ENCODE measurements at regions not wholly inside any gene's neighbourhood (a gene's known extent, or its start where the extent isn't known, plus 50 kb on each side); places are given as distances from the start of the nearest gene placed in this dataset.

GRCh38 chr3:162842549-162843216 is 1346.1 kb downstream of the OTOL1 start:
- Histone ChIP-seq H3K4me1 (ENCODE audit: control insufficient read depth in 1 of 2, low read depth in 2 of 2) (no peaks in the 10 kb centered on the region), H3K4me3 (no peak overlapping the region), H3K9me3 (no peaks in the 10 kb centered on the region), H3K27me3 (replicated peaks; ENCODE audit: insufficient read depth) (no peaks in the 10 kb centered on the region), H3K27ac (no peak overlapping the region), H3K36me3 (no peaks in the 10 kb centered on the region)
- DNase-seq (ENCODE audit: low spot score) (no peak), ATAC-seq (ENCODE audit: insufficient number of reproducible peaks, low FRiP score, low read depth) (no peak)
- TF ChIP-seq, protein P1, sequence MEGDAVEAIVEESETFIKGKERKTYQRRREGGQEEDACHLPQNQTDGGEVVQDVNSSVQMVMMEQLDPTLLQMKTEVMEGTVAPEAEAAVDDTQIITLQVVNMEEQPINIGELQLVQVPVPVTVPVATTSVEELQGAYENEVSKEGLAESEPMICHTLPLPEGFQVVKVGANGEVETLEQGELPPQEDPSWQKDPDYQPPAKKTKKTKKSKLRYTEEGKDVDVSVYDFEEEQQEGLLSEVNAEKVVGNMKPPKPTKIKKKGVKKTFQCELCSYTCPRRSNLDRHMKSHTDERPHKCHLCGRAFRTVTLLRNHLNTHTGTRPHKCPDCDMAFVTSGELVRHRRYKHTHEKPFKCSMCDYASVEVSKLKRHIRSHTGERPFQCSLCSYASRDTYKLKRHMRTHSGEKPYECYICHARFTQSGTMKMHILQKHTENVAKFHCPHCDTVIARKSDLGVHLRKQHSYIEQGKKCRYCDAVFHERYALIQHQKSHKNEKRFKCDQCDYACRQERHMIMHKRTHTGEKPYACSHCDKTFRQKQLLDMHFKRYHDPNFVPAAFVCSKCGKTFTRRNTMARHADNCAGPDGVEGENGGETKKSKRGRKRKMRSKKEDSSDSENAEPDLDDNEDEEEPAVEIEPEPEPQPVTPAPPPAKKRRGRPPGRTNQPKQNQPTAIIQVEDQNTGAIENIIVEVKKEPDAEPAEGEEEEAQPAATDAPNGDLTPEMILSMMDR (IDR thresholded peaks at IDR 0.05) = no peak

DNA sequence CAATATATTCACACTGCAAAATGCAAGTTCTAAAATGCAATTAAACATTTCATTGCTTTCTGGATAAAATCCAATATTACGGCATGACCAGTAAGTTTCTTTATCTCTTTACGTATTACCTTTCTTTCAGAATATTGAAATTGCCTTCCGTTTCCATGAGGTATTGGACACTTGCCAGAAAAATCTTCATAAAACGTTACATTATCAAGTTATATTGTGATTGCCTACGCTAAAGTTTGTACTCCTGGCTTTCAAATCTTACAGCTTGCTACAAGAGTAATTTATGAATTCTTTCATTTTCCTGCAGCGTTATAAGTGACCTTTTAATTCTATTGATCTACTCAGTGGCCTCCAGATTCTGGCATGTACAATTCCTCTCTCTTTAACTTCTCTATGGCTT is 1349.3 kb downstream of the OTOL1 start:
- no peak overlapping the region for H3K27ac ChIP-seq
- no peaks in the 10 kb centered on the region for H3K4me1 ChIP-seq (ENCODE audit: control insufficient read depth in 1 of 2, low read depth in 2 of 2)
- H3K4me3 ChIP-seq = no peak overlapping the region
- TF ChIP-seq, protein P1 (IDR thresholded peaks at IDR 0.05) = no peak
- no peaks in the 10 kb centered on the region for H3K27me3 ChIP-seq (replicated peaks; ENCODE audit: insufficient read depth)
- DNase-seq (ENCODE audit: low spot score) (no peak), ATAC-seq (ENCODE audit: insufficient number of reproducible peaks, low FRiP score, low read depth) (no peak)
- H3K36me3 ChIP-seq = no peaks in the 10 kb centered on the region
- H3K9me3 ChIP-seq = no peaks in the 10 kb centered on the region

DNA sequence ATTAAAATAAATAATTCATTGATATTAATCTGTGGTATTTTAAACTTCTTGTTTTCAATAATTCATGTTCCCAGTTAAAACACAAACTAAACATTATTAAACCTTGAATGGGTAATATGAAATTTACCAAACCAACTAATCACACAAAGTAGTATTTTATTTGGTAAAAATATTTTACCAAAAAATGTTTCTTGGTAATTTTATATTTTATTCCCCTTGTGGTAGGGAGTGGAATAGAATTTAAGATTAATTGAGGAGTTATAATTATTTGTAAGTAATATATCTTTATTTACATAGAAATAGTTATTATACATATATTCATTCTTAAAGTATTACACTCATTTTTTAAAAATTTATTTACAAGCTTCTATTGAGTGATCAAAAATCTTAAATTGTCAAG is 1350.9 kb downstream of the OTOL1 start:
- TF ChIP-seq, protein P1 (IDR thresholded peaks at IDR 0.05) = no peak
- Histone ChIP-seq H3K36me3 (no peaks in the 10 kb centered on the region), H3K9me3 (no peaks in the 10 kb centered on the region), H3K27ac (no peak overlapping the region), H3K4me1 (ENCODE audit: control insufficient read depth in 1 of 2, low read depth in 2 of 2) (no peaks in the 10 kb centered on the region), H3K27me3 (replicated peaks; ENCODE audit: insufficient read depth) (no peaks in the 10 kb centered on the region), H3K4me3 (no peak overlapping the region)
- DNase-seq (ENCODE audit: low spot score) (no peak), ATAC-seq (ENCODE audit: insufficient number of reproducible peaks, low FRiP score, low read depth) (no peak)

DNA sequence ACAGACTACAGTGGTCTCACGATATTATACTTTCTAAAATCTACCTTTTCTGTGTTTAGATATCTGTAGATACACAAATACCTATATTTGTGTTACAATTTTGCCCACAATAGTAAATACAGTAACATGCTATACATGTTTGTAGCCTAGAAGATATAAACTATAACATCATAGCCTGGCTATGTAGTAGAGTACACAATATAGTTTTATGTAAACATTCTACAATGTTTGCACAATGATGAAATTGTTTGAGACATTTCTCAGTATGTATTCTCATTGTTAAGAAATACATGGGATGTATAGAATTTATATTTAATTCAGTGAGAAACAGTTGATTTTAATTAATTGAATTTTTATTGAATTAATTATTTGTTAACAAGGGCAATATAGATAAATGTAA is 1367.0 kb downstream of the OTOL1 start:
- Histone ChIP-seq H3K4me3 (no peak overlapping the region), H3K27ac (no peak overlapping the region), H3K27me3 (replicated peaks; ENCODE audit: insufficient read depth) (no peaks in the 10 kb centered on the region), H3K9me3 (no peaks in the 10 kb centered on the region), H3K36me3 (no peaks in the 10 kb centered on the region), H3K4me1 (ENCODE audit: control insufficient read depth in 1 of 2, low read depth in 2 of 2) (no peaks in the 10 kb centered on the region)
- DNase-seq (ENCODE audit: low spot score) (no peak), ATAC-seq (ENCODE audit: insufficient number of reproducible peaks, low FRiP score, low read depth) (no peak)
- TF ChIP-seq, protein P1 (IDR thresholded peaks at IDR 0.05) = no peak

DNA sequence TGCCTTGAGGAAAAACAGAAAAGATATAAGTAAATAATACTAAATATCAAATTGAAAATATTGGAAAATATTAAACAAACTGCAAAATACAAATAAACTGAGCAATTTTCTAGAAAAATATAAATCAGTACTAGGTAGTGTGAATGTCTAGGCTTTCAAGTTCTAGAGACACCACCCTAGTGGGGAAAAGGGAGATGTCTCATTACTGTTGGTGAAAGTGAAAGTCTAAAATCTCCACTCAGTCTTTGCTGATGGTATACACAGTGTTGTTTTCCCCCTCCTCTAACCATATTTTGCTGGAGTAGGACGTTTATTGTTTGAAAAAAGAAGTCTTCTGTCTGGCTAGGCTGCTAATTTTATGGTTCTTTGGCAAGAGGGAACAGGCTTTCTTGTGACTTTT is 1368.9 kb downstream of the OTOL1 start:
- no peaks in the 10 kb centered on the region for H3K27me3 ChIP-seq (replicated peaks; ENCODE audit: insufficient read depth)
- H3K4me3 ChIP-seq = no peak overlapping the region
- TF ChIP-seq, protein P1 (IDR thresholded peaks at IDR 0.05) = no peak
- no peaks in the 10 kb centered on the region for H3K9me3 ChIP-seq
- ATAC-seq (ENCODE audit: insufficient number of reproducible peaks, low FRiP score, low read depth) (no peak), DNase-seq (ENCODE audit: low spot score) (no peak)
- H3K27ac ChIP-seq = no peak overlapping the region
- no peaks in the 10 kb centered on the region for H3K36me3 ChIP-seq
- H3K4me1 ChIP-seq (ENCODE audit: control insufficient read depth in 1 of 2, low read depth in 2 of 2) = no peaks in the 10 kb centered on the region

Measured in thoracic aorta (tissue), 2 donors.